ENCODE measurements at regions not wholly inside any gene's neighbourhood (a gene's known extent, or its start where the extent isn't known, plus 50 kb on each side); places are given as distances from the start of the nearest gene placed in this dataset.

DNA sequence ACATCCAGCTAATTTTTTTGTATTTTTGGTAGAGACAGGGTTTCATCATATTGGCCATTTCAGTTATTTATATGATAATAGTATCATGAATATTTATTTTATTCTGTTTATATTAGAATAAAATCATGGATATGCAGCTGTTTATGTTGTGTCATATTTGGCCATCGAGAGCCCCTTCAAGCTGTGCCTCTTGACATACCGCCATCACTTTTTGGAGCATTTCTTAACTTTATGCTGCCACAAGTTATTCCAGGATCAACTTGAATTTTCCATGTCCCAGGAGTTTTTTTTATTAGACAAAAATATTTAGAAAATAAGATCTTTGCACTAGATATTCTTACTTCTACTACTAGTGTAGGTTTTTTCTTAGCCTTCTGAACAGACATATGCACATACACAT lies 1067.0 kb upstream of the LRRTM3 start:
- H3K36me3 ChIP-seq (ENCODE audit: control insufficient read depth, insufficient read depth, low read length), result no peaks in the 10 kb centered on the region
- ATAC-seq (no peak), DNase-seq (no peak)
- no peak overlapping the region for H3K4me3 ChIP-seq (ENCODE audit: low read length)
- TF ChIP-seq, protein P1, sequence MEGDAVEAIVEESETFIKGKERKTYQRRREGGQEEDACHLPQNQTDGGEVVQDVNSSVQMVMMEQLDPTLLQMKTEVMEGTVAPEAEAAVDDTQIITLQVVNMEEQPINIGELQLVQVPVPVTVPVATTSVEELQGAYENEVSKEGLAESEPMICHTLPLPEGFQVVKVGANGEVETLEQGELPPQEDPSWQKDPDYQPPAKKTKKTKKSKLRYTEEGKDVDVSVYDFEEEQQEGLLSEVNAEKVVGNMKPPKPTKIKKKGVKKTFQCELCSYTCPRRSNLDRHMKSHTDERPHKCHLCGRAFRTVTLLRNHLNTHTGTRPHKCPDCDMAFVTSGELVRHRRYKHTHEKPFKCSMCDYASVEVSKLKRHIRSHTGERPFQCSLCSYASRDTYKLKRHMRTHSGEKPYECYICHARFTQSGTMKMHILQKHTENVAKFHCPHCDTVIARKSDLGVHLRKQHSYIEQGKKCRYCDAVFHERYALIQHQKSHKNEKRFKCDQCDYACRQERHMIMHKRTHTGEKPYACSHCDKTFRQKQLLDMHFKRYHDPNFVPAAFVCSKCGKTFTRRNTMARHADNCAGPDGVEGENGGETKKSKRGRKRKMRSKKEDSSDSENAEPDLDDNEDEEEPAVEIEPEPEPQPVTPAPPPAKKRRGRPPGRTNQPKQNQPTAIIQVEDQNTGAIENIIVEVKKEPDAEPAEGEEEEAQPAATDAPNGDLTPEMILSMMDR (IDR thresholded peaks at IDR 0.05), result no peak
- no peaks in the 10 kb centered on the region for H3K4me1 ChIP-seq (ENCODE audit: control insufficient read depth, insufficient read depth, low read length)
- no peaks in the 10 kb centered on the region for H3K27me3 ChIP-seq (ENCODE audit: control insufficient read depth, insufficient read depth, low read length)
- intact Hi-C loops (cut with micrococcal nuclease), result no loop called here
- Mint-ChIP-seq H3K36me3 (peaks cover 14% of the 10 kb centered on the region), H3K4me1 (no peaks in the 10 kb centered on the region), H3K9me3 (peaks cover 16 to 19% of the 10 kb centered on the region in 2 donors), H3K27ac (no peak overlapping the region), H3K27me3 (ENCODE audit: low read depth in 2 of 2) (no peaks in the 10 kb centered on the region), H3K4me3 (no peak overlapping the region)
- no peak overlapping the region for H3K27ac ChIP-seq (ENCODE audit: low read length)
- 86% methylated on average over 2 of the region's 2 CpGs for WGBS (ENCODE audit: insufficient coverage)
- H3K9me3 ChIP-seq (ENCODE audit: control insufficient read depth, insufficient read depth, low read length), result no peaks in the 10 kb centered on the region

DNA sequence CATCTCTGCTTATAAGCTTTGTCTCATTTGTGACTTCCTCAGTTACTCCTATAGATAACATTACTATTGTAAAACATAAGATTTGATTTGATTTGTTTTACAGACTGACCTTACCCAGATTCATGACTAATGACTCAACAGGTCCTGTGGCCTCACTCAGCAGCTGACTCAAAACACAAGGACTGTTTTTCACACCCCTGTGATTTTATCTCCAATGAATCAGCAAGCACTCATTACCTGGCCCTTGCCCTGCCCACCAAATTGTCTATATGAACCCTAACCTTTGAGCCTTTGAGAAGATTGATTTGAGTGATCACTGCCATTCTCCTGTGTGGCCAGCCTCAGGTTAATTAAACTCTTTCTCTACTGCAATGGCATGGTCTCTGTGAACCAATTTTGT lies 1064.6 kb upstream of the LRRTM3 start:
- ATAC-seq, result no peak
- Mint-ChIP-seq H3K36me3 (peaks cover 14% of the 10 kb centered on the region), H3K27me3 (ENCODE audit: low read depth in 2 of 2) (no peaks in the 10 kb centered on the region), H3K4me1 (no peaks in the 10 kb centered on the region), H3K27ac (no peak overlapping the region), H3K4me3 (no peak overlapping the region), H3K9me3 (peaks cover 16 to 19% of the 10 kb centered on the region in 2 donors)
- TF ChIP-seq, protein P1 (IDR thresholded peaks at IDR 0.05), result no peak
- Histone ChIP-seq H3K27me3 (ENCODE audit: control insufficient read depth, insufficient read depth, low read length) (no peaks in the 10 kb centered on the region), H3K36me3 (ENCODE audit: control insufficient read depth, insufficient read depth, low read length) (no peaks in the 10 kb centered on the region), H3K9me3 (ENCODE audit: control insufficient read depth, insufficient read depth, low read length) (no peaks in the 10 kb centered on the region), H3K27ac (ENCODE audit: low read length) (no peak overlapping the region), H3K4me3 (ENCODE audit: low read length) (no peak overlapping the region), H3K4me1 (ENCODE audit: control insufficient read depth, insufficient read depth, low read length) (no peaks in the 10 kb centered on the region)
- intact Hi-C loops (cut with micrococcal nuclease), result no loop called here
- no peak for DNase-seq

All from natural killer cell (primary cell).